ENCODE measurements at regions not wholly inside any gene's neighbourhood (a gene's known extent, or its start where the extent isn't known, plus 50 kb on each side); places are given as distances from the start of the nearest gene placed in this dataset.

GRCh38 chr14:56955745-56956144 lies 145.5 kb upstream of the OTX2 start:
- TF ChIP-seq CTCF (IDR thresholded peaks at IDR 0.05): no peak
- no peak for TF ChIP-seq REST (IDR thresholded peaks at IDR 0.05; ENCODE audit: insufficient read depth in 1 of 2, low read depth in 2 of 2, low read length in 1 of 2)
